GM19239 (cell line): ENCODE measurements at regions not wholly inside any gene's neighbourhood (a gene's known extent, or its start where the extent isn't known, plus 50 kb on each side); places are given as distances from the start of the nearest gene placed in this dataset.
"Not testable (repeated sequence)": the region's sequence is repeated elsewhere in the genome, so short reads cannot be mapped to it uniquely, and the experiment has no call there.

Experiments
- DNase-seq: peaks from one replicate; pipeline ENCODE4 v3.0.0; 2011; ENCODE audit warnings: low spot score; ENCODE audit not compliant: insufficient read length
- FAIRE-seq: peaks from 2 replicates; lab custom pipeline; 2011; peaks lifted over from hg19 to GRCh38; lab: Jason Lieb, UNC

- no peak for DNase-seq
- no peak for FAIRE-seq
Observed at GRCh38 chr4:43564107-43564506, 671.6 kb downstream of the GRXCR1 start.

- no peak for DNase-seq
- no peak for FAIRE-seq
Observed at GRCh38 chr4:43564591-43564990, 672.1 kb downstream of the GRXCR1 start.

- DNase-seq (no peak), FAIRE-seq (no peak)
Observed at GRCh38 chr4:43567644-43568043, 675.1 kb downstream of the GRXCR1 start.

GRCh38 chr4:43586813-43587212 lies 694.3 kb downstream of the GRXCR1 start:
- DNase-seq (no peak), FAIRE-seq (no peak)

- FAIRE-seq = no peak
- no peak for DNase-seq
Observed at GRCh38 chr4:43587758-43588157, 695.2 kb downstream of the GRXCR1 start.

- FAIRE-seq = no peak
- no peak for DNase-seq
Observed at GRCh38 chr4:43607400-43607799, 714.9 kb downstream of the GRXCR1 start.

GRCh38 chr4:43607827-43608461 lies 715.4 kb downstream of the GRXCR1 start:
- DNase-seq (no peak), FAIRE-seq (no peak)

GRCh38 chr4:43619219-43619618 lies 726.7 kb downstream of the GRXCR1 start:
- FAIRE-seq (no peak), DNase-seq (no peak)

- DNase-seq, FAIRE-seq: not testable (repeated sequence)
Observed at GRCh38 chr4:43637893-43638292, 745.4 kb downstream of the GRXCR1 start.

GRCh38 chr4:43651991-43652390 lies 759.5 kb downstream of the GRXCR1 start:
- no peak for DNase-seq
- no peak for FAIRE-seq

GRCh38 chr4:43659547-43659946 lies 767.0 kb downstream of the GRXCR1 start:
- not testable (repeated sequence) for FAIRE-seq, DNase-seq

GRCh38 chr4:43672265-43672885 lies 776.2 kb downstream of the KCTD8 start:
- FAIRE-seq, DNase-seq: not testable (repeated sequence)

- FAIRE-seq (no peak), DNase-seq (no peak)
Observed at GRCh38 chr4:43680421-43680820, 768.2 kb downstream of the KCTD8 start.

- no peak for DNase-seq
- no peak for FAIRE-seq
Observed at GRCh38 chr4:43682551-43682950, 766.1 kb downstream of the KCTD8 start.

- FAIRE-seq (no peak), DNase-seq (no peak)
Observed at GRCh38 chr4:43690116-43690515, 758.5 kb downstream of the KCTD8 start.

- DNase-seq = no peak
- FAIRE-seq = no peak
Observed at GRCh38 chr4:43693876-43694275, 754.7 kb downstream of the KCTD8 start.

- DNase-seq (no peak), FAIRE-seq (no peak)
Observed at GRCh38 chr4:43709443-43709842, 739.2 kb downstream of the KCTD8 start.

GRCh38 chr4:43716721-43717395 lies 731.8 kb downstream of the KCTD8 start:
- FAIRE-seq (no peak), DNase-seq (no peak)

GRCh38 chr4:43718369-43718768 lies 730.2 kb downstream of the KCTD8 start:
- FAIRE-seq = no peak

GRCh38 chr4:43732829-43733426 lies 715.7 kb downstream of the KCTD8 start:
- DNase-seq = no peak
- no peak for FAIRE-seq

More at GRCh38 chr4:43718369-43718768, 730.2 kb downstream of the KCTD8 start:
- no peak for DNase-seq

- no peak for FAIRE-seq
- DNase-seq = no peak
Observed at GRCh38 chr4:43742083-43742482, 706.5 kb downstream of the KCTD8 start.
